GM12892 (cell line): ENCODE measurements at regions not wholly inside any gene's neighbourhood (a gene's known extent, or its start where the extent isn't known, plus 50 kb on each side); places are given as distances from the start of the nearest gene placed in this dataset.

ENCODE experiments used
- POLR2A ChIP-seq: IDR thresholded peaks from 2 replicates; pipeline ENCODE4 v1.6.1; 2011; ENCODE audit warnings: low read depth, low read length, control low read depth
- POLR2AphosphoS5 ChIP-seq: IDR thresholded peaks from 2 replicates; pipeline ENCODE4 v1.6.1; 2011; ENCODE audit warnings: low read depth, low read length, control low read depth
- TAF1 ChIP-seq: IDR thresholded peaks from 2 replicates; pipeline ENCODE4 v1.6.1; 2011; ENCODE audit warnings: low read depth, mild to moderate bottlenecking, control low read depth, low read length, borderline replicate concordance

DNA sequence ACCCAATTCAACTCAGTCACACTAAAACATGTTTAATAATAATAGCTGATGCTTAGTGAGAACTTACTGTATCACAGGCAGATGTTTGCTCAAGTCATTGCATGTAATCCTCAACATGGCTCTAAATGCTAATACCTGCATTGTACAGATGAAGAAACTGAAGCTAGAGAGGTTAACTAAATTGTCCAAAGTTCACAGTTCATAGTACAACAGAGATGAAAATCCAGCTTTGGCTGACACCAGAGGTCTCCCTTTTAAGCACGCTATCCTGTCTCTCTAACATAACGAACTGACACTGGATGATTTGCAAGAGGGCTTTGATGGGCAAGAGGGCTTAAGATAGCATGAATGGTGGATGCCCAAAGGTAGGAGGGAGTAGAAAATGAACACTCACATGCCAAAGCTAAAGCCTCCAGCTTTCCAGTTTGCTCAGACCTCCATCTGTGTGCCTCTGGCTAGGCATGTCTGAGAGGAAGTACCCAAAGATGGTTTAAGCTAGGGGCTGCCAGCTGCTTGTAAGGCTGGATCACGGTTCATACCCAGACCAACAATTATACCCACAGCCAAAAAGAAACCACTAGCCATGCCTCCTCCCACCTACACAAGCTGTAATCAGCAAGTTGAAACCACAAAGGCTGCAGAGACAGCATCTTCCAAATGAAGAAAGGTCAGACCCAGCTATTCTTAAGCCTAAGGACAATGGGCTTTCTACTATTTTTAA lies 196.9 kb upstream of the UBL3 start:
- TF ChIP-seq POLR2A (no peak), POLR2AphosphoS5 (no peak), TAF1 (no peak)
